ENCODE measurements at regions not wholly inside any gene's neighbourhood (a gene's known extent, or its start where the extent isn't known, plus 50 kb on each side); places are given as distances from the start of the nearest gene placed in this dataset.

DNA sequence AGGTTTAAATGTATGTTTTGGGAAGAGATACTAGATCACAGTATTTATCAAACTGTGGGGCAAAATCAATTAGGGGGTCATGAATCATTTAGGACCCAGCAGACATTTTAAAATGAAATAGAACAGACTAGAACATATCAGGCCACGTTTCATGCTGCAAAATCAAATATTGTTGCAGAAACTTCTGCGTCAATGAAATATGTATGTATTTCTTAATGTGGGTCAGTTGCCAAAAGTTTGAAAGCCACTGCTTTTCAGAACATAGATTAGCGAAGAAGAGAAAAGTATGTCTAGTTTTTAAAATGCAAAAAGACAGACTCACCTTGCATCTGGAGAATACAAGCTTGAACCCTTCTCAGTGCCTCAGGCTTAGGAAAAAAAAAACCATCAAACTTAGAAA lies 102.7 kb upstream of the BMPER start:
- TF ChIP-seq SP1 (IDR thresholded peaks at IDR 0.05), result no peak
- TF ChIP-seq CTBP1 (IDR thresholded peaks at IDR 0.05; ENCODE audit: borderline replicate concordance), result no peak
- TF ChIP-seq, protein P1, sequence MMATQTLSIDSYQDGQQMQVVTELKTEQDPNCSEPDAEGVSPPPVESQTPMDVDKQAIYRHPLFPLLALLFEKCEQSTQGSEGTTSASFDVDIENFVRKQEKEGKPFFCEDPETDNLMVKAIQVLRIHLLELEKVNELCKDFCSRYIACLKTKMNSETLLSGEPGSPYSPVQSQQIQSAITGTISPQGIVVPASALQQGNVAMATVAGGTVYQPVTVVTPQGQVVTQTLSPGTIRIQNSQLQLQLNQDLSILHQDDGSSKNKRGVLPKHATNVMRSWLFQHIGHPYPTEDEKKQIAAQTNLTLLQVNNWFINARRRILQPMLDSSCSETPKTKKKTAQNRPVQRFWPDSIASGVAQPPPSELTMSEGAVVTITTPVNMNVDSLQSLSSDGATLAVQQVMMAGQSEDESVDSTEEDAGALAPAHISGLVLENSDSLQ (IDR thresholded peaks at IDR 0.05), result no peak
- TF ChIP-seq FOXA1 (IDR thresholded peaks at IDR 0.05), result no peak
- TF ChIP-seq FOXK2 (IDR thresholded peaks at IDR 0.05), result no peak
- TF ChIP-seq ELF4 (IDR thresholded peaks at IDR 0.05), result no peak
- TF ChIP-seq NFRKB (IDR thresholded peaks at IDR 0.05), result no peak
- no peak for TF ChIP-seq SUZ12 (IDR thresholded peaks at IDR 0.05)
- no peak for TF ChIP-seq HDGF (IDR thresholded peaks at IDR 0.05; ENCODE audit: borderline replicate concordance)
- TF ChIP-seq ZNF384 (IDR thresholded peaks at IDR 0.05), result no peak
- no peak for TF ChIP-seq ARNT (IDR thresholded peaks at IDR 0.05)
- TF ChIP-seq FOXM1 (IDR thresholded peaks at IDR 0.05; ENCODE audit: borderline replicate concordance), result no peak
- no peak for TF ChIP-seq TARDBP (IDR thresholded peaks at IDR 0.05)
- TF ChIP-seq LEF1 (IDR thresholded peaks at IDR 0.05; ENCODE audit: borderline replicate concordance), result no peak
